ENCODE measurements at regions not wholly inside any gene's neighbourhood (a gene's known extent, or its start where the extent isn't known, plus 50 kb on each side); places are given as distances from the start of the nearest gene placed in this dataset.

GRCh38 chr10:16195894-16196293, 240.9 kb upstream of the PTER start (continued):
- no peak for TF ChIP-seq CTCF (IDR thresholded peaks at IDR 0.05; ENCODE audit: control extremely low read depth in 1 of 3, insufficient read depth in 1 of 3, low read depth in 1 of 3, low read length in 3 of 3)
- peak; percentile 55; the same call in 1 of the 2 replicates for TF ChIP-seq POU5F1 (IDR thresholded peaks at IDR 0.05; ENCODE audit: low read depth, low read length)
- no peak for TF ChIP-seq POLR2A (IDR thresholded peaks at IDR 0.05; ENCODE audit: control extremely low read depth in 1 of 2, low read depth in 2 of 2, low read length in 2 of 2)
- TF ChIP-seq SUZ12 (IDR thresholded peaks at IDR 0.05; ENCODE audit: low read length), result no peak
- no peak for TF ChIP-seq RBBP5 (IDR thresholded peaks at IDR 0.05; ENCODE audit: borderline replicate concordance, low read depth, low read length)
- TF ChIP-seq, protein P1, sequence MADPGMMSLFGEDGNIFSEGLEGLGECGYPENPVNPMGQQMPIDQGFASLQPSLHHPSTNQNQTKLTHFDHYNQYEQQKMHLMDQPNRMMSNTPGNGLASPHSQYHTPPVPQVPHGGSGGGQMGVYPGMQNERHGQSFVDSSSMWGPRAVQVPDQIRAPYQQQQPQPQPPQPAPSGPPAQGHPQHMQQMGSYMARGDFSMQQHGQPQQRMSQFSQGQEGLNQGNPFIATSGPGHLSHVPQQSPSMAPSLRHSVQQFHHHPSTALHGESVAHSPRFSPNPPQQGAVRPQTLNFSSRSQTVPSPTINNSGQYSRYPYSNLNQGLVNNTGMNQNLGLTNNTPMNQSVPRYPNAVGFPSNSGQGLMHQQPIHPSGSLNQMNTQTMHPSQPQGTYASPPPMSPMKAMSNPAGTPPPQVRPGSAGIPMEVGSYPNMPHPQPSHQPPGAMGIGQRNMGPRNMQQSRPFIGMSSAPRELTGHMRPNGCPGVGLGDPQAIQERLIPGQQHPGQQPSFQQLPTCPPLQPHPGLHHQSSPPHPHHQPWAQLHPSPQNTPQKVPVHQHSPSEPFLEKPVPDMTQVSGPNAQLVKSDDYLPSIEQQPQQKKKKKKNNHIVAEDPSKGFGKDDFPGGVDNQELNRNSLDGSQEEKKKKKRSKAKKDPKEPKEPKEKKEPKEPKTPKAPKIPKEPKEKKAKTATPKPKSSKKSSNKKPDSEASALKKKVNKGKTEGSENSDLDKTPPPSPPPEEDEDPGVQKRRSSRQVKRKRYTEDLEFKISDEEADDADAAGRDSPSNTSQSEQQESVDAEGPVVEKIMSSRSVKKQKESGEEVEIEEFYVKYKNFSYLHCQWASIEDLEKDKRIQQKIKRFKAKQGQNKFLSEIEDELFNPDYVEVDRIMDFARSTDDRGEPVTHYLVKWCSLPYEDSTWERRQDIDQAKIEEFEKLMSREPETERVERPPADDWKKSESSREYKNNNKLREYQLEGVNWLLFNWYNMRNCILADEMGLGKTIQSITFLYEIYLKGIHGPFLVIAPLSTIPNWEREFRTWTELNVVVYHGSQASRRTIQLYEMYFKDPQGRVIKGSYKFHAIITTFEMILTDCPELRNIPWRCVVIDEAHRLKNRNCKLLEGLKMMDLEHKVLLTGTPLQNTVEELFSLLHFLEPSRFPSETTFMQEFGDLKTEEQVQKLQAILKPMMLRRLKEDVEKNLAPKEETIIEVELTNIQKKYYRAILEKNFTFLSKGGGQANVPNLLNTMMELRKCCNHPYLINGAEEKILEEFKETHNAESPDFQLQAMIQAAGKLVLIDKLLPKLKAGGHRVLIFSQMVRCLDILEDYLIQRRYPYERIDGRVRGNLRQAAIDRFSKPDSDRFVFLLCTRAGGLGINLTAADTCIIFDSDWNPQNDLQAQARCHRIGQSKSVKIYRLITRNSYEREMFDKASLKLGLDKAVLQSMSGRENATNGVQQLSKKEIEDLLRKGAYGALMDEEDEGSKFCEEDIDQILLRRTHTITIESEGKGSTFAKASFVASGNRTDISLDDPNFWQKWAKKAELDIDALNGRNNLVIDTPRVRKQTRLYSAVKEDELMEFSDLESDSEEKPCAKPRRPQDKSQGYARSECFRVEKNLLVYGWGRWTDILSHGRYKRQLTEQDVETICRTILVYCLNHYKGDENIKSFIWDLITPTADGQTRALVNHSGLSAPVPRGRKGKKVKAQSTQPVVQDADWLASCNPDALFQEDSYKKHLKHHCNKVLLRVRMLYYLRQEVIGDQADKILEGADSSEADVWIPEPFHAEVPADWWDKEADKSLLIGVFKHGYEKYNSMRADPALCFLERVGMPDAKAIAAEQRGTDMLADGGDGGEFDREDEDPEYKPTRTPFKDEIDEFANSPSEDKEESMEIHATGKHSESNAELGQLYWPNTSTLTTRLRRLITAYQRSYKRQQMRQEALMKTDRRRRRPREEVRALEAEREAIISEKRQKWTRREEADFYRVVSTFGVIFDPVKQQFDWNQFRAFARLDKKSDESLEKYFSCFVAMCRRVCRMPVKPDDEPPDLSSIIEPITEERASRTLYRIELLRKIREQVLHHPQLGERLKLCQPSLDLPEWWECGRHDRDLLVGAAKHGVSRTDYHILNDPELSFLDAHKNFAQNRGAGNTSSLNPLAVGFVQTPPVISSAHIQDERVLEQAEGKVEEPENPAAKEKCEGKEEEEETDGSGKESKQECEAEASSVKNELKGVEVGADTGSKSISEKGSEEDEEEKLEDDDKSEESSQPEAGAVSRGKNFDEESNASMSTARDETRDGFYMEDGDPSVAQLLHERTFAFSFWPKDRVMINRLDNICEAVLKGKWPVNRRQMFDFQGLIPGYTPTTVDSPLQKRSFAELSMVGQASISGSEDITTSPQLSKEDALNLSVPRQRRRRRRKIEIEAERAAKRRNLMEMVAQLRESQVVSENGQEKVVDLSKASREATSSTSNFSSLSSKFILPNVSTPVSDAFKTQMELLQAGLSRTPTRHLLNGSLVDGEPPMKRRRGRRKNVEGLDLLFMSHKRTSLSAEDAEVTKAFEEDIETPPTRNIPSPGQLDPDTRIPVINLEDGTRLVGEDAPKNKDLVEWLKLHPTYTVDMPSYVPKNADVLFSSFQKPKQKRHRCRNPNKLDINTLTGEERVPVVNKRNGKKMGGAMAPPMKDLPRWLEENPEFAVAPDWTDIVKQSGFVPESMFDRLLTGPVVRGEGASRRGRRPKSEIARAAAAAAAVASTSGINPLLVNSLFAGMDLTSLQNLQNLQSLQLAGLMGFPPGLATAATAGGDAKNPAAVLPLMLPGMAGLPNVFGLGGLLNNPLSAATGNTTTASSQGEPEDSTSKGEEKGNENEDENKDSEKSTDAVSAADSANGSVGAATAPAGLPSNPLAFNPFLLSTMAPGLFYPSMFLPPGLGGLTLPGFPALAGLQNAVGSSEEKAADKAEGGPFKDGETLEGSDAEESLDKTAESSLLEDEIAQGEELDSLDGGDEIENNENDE (IDR thresholded peaks at IDR 0.05; ENCODE audit: insufficient replicate concordance, low read length), result peak; percentile 89
- peak; percentile 89 for TF ChIP-seq NANOG (IDR thresholded peaks at IDR 0.05; ENCODE audit: insufficient read depth, low read depth, low read length, poor library complexity, severe bottlenecking)
- no peak for TF ChIP-seq SIN3A (conservative IDR thresholded peaks at IDR 0.05 in 1 of 2, IDR thresholded peaks at IDR 0.05 in 1 of 2; ENCODE audit: low read depth in 1 of 2, low read length in 2 of 2)
